HepG2 (cell line): ENCODE measurements at regions not wholly inside any gene's neighbourhood (a gene's known extent, or its start where the extent isn't known, plus 50 kb on each side); places are given as distances from the start of the nearest gene placed in this dataset.

Experiments used
- ATAC-seq: fragments of 200-7000 bp; cut with Tn5 transposase; 3 replicates; pipeline ENCODE4 v1.9.1; 2020; ENCODE audit warnings: mild to moderate bottlenecking, moderate library complexity
- BruUV-seq: library from RNA; stranded (reverse); fragments of 400-500 nt; replicated peaks from 2 replicates; lab custom pipeline; 2021; lab: Mats Ljungman, UMichigan
- CTCF ChIA-PET: fragments of 300-600 bp; formaldehyde crosslinking; extraction: SDS; loops from one replicate; lab custom pipeline; 2021; ENCODE audit warnings: low total read pairs, inconsistent platforms, low intra/inter-chr PET ratio; lab: Yijun Ruan, JAX
- POLR2A ChIA-PET: fragments of 350-600 bp; sonication (Branson Sonifier 250); formaldehyde crosslinking; loops from one replicate; lab custom pipeline; 2020; ENCODE audit warnings: antibody characterized with exemption, inconsistent platforms; lab: Yijun Ruan, JAX
- DNase-seq: peaks from one replicate; pipeline ENCODE4 v3.0.0-alpha.2; 2015; ENCODE audit warnings: low spot score
- FAIRE-seq: peaks from 3 replicates; lab custom pipeline; 2011; peaks lifted over from hg19 to GRCh38; lab: Jason Lieb, UNC
- H2AFZ ChIP-seq: one replicate; pipeline ENCODE4 v1.6.1; 2011; ENCODE audit warnings: low read length, inconsistent platforms
- H3K27ac ChIP-seq: fragments of 300-600 bp; 3 replicates; pipeline ENCODE4 v1.8.0; 2011; ENCODE audit warnings: mixed run types, mild to moderate bottlenecking, mixed read lengths, low read length, inconsistent platforms; ENCODE audit not compliant: insufficient read depth; ENCODE audit errors: extremely low read length
- H3K27me3 ChIP-seq, 2 experiments: fragments of 200-600 bp in 1 of 2; 2 replicates in 1 of 2; 3 replicates in 1 of 2; pipeline versions ENCODE4 v1.6.0 to v1.8.0; 2011; ENCODE audit warnings: low read length in 2 of 2, mild to moderate bottlenecking in 2 of 2, moderate library complexity in 2 of 2, inconsistent platforms in 1 of 2; ENCODE audit not compliant: insufficient read depth in 2 of 2, control insufficient read depth in 1 of 2
- H3K36me3 ChIP-seq, 2 experiments: fragments of 200-600 bp in 1 of 2; replicated peaks in 1 of 2; 2 replicates in 1 of 2; 3 replicates in 1 of 2; pipeline versions ENCODE4 v1.5.1 to v1.8.0; 2011; ENCODE audit warnings: low read length in 2 of 2, inconsistent platforms in 1 of 2; ENCODE audit not compliant: insufficient read depth in 2 of 2, control insufficient read depth in 1 of 2
- H3K4me1 ChIP-seq: 2 replicates; pipeline ENCODE4 v1.5.1; 2012; ENCODE audit warnings: low read length, inconsistent platforms; ENCODE audit not compliant: insufficient read depth
- H3K4me2 ChIP-seq: 2 replicates; pipeline ENCODE4 v1.6.0; 2011; ENCODE audit warnings: low read depth, low read length, inconsistent platforms
- H3K4me3 ChIP-seq, 3 experiments: fragments of 200-600 bp in 1 of 3; sonication (generic), shearing (Covaris generic) in 1 of 3; replicated peaks in 1 of 3; 2 replicates each; pipeline ENCODE4 v1.5.1; 2011 to 2016; ENCODE audit warnings: low read length in 3 of 3, inconsistent platforms in 2 of 3, low read depth in 2 of 3, mild to moderate bottlenecking in 2 of 3, control low read depth in 1 of 3, mixed read lengths in 1 of 3; ENCODE audit not compliant: insufficient read depth in 1 of 3
- H3K79me2 ChIP-seq: one replicate; pipeline ENCODE4 v1.6.1; 2011; ENCODE audit warnings: low read length, inconsistent platforms; ENCODE audit not compliant: insufficient read depth
- H3K9ac ChIP-seq: 2 replicates; pipeline ENCODE4 v1.6.0; 2011; ENCODE audit warnings: mild to moderate bottlenecking, low read depth, low read length, inconsistent platforms; ENCODE audit not compliant: insufficient read depth
- H3K9me3 ChIP-seq: 2 replicates; pipeline ENCODE4 v1.5.1; 2012; ENCODE audit warnings: mild to moderate bottlenecking, low read length
- H4K20me1 ChIP-seq: 2 replicates; pipeline ENCODE4 v1.6.0; 2011; ENCODE audit warnings: inconsistent platforms, mild to moderate bottlenecking, low read length, moderate library complexity; ENCODE audit not compliant: insufficient read depth
- ETV6 ChIP-seq: sonication (generic); formaldehyde crosslinking; conservative IDR thresholded peaks from 2 replicates; pipeline ENCODE4 v1.4.0; 2020; ENCODE audit warnings: missing genetic modification reagents
- SP4 ChIP-seq: sonication (generic); formaldehyde crosslinking; IDR thresholded peaks from 2 replicates; pipeline ENCODE4 v1.8.1; 2023; ENCODE audit warnings: mild to moderate bottlenecking, missing genetic modification reagents
- ZFP91 ChIP-seq: sonication (generic); formaldehyde crosslinking; IDR thresholded peaks from 2 replicates; pipeline ENCODE4 v1.9.0; 2022; ENCODE audit warnings: missing genetic modification reagents, mild to moderate bottlenecking, borderline replicate concordance
- ZNF276 ChIP-seq: sonication (generic); formaldehyde crosslinking; IDR thresholded peaks from 2 replicates; pipeline ENCODE4 v1.4.0; 2020; ENCODE audit warnings: mild to moderate bottlenecking, low read depth, missing genetic modification reagents
- ZNF414 ChIP-seq: sonication (generic); formaldehyde crosslinking; IDR thresholded peaks from 2 replicates; pipeline ENCODE4 v1.5.0; 2020; ENCODE audit warnings: missing genetic modification reagents
- WGBS: methylation state at CpG from one replicate; pipeline ENCODE4 v1.1.6; 2017; ENCODE audit warnings: low lambda C conversion rate; 5-methylcytosine and 5-hydroxymethylcytosine counted together
- in situ Hi-C: cut with HindIII; loops from 2 replicates; pipeline ENCODE4 v1.10.0; 2017; ENCODE audit warnings: low pct_unique_long_range_greater_than_20kb; ENCODE audit not compliant: extremely low pct_ligation_motif_present
- intact Hi-C: fragments of 100-400 bp; cut with micrococcal nuclease; formaldehyde crosslinking; loops from one replicate; pipeline ENCODE4 v1.10.0; 2022; ENCODE audit not compliant: unreplicated experiment
- TF ChIP-seq, protein P1 (sequence below): sonication (generic); formaldehyde crosslinking; IDR thresholded peaks from 2 replicates; pipeline ENCODE4 v1.8.1; 2023; ENCODE audit warnings: missing genetic modification reagents, mild to moderate bottlenecking, borderline replicate concordance
- TF ChIP-seq, protein P2 (sequence below): sonication (generic); formaldehyde crosslinking; IDR thresholded peaks from 2 replicates; pipeline ENCODE4 v1.4.0; 2020; ENCODE audit warnings: missing genetic modification reagents, borderline replicate concordance

DNA sequence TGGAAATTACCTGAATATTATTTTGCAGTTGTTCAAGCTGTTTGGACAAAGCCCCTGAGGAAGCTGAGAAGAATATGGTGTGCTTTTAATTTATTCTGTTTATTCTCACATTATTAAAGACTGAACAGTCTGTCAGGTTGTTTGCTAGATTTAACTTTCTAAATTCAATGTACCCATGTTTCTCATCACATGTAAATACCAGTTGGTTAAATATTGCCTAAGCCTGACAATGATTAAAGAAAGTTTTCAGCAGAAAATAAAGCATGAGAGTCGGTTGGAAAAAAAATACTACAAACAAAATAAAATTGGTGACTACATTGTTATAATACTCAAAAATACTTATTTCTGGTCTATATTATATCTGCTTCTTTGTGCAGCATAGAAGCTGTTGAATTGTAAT is 1974.7 kb downstream of the ARAP2 start:
- no peaks in the 10 kb centered on the region for H4K20me1 ChIP-seq
- no peaks in the 10 kb centered on the region for H3K79me2 ChIP-seq
- no peaks in the 10 kb centered on the region for H3K27me3 ChIP-seq
- H3K27ac ChIP-seq = no peak overlapping the region
- no peaks in the 10 kb centered on the region for H3K36me3 ChIP-seq
- TF ChIP-seq, protein P1, sequence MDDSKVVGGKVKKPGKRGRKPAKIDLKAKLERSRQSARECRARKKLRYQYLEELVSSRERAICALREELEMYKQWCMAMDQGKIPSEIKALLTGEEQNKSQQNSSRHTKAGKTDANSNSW (CRISPR knock-in tag) = no peak
- TF ChIP-seq, protein P2, sequence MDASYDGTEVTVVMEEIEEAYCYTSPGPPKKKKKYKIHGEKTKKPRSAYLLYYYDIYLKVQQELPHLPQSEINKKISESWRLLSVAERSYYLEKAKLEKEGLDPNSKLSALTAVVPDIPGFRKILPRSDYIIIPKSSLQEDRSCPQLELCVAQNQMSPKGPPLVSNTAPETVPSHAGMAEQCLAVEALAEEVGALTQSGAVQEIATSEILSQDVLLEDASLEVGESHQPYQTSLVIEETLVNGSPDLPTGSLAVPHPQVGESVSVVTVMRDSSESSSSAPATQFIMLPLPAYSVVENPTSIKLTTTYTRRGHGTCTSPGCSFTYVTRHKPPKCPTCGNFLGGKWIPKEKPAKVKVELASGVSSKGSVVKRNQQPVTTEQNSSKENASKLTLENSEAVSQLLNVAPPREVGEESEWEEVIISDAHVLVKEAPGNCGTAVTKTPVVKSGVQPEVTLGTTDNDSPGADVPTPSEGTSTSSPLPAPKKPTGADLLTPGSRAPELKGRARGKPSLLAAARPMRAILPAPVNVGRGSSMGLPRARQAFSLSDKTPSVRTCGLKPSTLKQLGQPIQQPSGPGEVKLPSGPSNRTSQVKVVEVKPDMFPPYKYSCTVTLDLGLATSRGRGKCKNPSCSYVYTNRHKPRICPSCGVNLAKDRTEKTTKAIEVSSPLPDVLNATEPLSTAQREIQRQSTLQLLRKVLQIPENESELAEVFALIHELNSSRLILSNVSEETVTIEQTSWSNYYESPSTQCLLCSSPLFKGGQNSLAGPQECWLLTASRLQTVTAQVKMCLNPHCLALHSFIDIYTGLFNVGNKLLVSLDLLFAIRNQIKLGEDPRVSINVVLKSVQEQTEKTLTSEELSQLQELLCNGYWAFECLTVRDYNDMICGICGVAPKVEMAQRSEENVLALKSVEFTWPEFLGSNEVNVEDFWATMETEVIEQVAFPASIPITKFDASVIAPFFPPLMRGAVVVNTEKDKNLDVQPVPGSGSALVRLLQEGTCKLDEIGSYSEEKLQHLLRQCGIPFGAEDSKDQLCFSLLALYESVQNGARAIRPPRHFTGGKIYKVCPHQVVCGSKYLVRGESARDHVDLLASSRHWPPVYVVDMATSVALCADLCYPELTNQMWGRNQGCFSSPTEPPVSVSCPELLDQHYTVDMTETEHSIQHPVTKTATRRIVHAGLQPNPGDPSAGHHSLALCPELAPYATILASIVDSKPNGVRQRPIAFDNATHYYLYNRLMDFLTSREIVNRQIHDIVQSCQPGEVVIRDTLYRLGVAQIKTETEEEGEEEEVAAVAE = no peak
- no peak for TF ChIP-seq ETV6
- TF ChIP-seq ZFP91 (CRISPR knock-in tag) = no peak
- no peak for TF ChIP-seq ZNF276 (CRISPR knock-in tag)
- no peak for TF ChIP-seq ZNF414
- no peak for TF ChIP-seq SP4 (CRISPR knock-in tag)
- DNase-seq (no peak), ATAC-seq (no peak), FAIRE-seq (no peak)
- no TSS peak for BruUV-seq
- H3K4me1 ChIP-seq = no peaks in the 10 kb centered on the region
- in situ Hi-C loops = no loop called here
- ChIA-PET CTCF (no interaction called here), POLR2A (no interaction called here)
- H3K9ac ChIP-seq = no peak overlapping the region
- H3K4me2 ChIP-seq = no peak overlapping the region
- intact Hi-C loops = no loop called here
- 3% methylated on average over 1 of the region's 1 CpG for WGBS
- no peak overlapping the region for H3K4me3 ChIP-seq
- no peak overlapping the region for H2AFZ ChIP-seq
- peaks cover 55% of the 10 kb centered on the region for H3K9me3 ChIP-seq
